Lung microvascular endothelial cell (primary cell): ENCODE measurements at regions not wholly inside any gene's neighbourhood (a gene's known extent, or its start where the extent isn't known, plus 50 kb on each side); places are given as distances from the start of the nearest gene placed in this dataset.
"Not testable (repeated sequence)": the region's sequence is repeated elsewhere in the genome, so short reads cannot be mapped to it uniquely, and the experiment has no call there.

Source experiments
- DNase-seq, 2 donors: peaks; one replicate each; pipeline versions ENCODE4 v3.0.0 to v3.0.0-alpha.2; 2010; ENCODE audit warnings: low read depth in 2 of 2

DNA sequence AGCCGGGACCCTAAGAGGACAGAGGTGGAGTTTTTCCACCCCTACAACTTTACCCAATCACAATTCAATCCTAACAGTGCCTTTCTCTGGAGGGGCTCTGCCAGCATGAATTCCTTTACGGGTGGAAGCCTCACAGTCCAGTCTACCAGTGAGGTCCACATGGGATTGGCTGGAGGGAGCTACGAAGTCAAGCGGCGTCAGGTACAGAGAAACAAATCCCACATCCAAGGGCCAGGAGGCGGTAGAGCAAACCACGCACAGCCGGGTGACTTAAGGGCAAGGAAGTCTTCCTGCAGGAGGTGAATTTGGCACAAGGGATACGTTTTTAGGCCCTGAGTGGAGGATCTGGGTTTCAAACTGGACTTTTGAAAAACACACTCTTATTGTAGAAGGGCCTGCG lies 199.6 kb downstream of the UQCRFS1 start:
- no peak for DNase-seq

DNA sequence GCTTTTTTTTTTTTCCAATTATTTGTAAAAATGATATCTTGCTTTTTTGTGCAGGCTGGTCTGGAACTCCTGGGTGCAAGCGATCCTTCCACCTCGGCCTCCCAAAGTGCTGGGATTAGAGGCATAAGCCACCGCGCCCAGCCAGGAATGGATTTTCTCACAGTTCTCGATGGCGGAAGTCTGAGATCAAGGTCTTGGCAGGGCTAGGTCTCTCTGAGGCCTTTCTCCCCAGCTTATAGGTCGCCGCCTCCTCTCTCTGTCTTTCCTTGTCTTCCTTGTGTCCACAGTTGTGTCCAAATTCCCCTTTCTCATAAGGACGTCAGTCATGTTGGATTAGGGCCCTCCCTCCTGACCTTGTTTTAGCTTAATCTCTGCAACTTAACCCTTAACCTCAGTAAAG lies 200.5 kb downstream of the UQCRFS1 start:
- DNase-seq, result no peak

DNA sequence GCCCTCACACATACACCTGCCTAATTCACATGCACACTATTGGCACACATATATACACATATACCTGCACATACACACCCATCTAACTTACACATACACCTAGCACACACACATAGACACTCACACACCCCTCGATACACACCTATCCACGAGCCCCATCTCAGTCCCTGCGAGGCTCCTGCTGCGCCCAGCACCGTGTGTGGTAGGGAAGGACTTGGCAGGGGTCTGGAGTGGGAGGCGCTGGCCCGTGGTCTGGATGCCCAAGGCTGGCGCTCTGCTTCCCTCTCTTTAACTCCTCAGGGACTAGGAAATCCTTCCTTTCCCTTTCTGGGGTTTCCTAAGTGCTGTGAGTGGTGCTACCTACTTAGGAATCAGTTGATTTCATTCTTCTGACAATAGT lies 202.7 kb downstream of the UQCRFS1 start:
- no peak for DNase-seq

DNA sequence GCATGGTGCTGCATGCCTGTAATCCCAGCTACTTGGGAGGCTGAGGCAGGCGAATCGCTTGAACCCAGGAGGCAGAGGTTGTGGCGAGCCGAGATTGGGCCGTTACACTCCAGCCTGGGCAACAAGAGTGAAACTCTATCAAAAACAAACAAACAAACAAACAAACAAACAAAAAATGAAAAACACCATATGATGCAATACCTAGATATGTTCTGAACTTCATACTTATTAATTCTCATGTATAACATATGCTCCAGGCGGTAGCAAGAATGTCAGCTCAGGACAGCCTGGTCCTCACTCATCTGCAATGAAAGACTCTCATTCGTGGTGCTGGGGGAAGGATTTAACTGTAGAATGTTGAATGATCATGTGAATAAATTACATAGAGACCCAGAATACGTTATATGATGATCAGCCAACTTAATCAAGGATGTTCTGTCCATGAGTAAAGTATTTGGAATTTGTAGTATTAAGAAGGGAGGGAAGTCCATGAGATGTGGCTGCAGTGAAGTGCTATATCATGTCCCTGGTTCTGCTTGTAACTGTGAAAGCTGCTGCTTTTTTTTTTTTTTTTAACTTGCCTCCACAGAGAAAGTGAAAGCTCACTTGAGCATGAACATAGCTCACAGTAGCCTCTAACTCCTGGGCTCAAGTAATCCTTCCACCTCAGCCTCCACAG lies 206.8 kb downstream of the UQCRFS1 start:
- no peak for DNase-seq

DNA sequence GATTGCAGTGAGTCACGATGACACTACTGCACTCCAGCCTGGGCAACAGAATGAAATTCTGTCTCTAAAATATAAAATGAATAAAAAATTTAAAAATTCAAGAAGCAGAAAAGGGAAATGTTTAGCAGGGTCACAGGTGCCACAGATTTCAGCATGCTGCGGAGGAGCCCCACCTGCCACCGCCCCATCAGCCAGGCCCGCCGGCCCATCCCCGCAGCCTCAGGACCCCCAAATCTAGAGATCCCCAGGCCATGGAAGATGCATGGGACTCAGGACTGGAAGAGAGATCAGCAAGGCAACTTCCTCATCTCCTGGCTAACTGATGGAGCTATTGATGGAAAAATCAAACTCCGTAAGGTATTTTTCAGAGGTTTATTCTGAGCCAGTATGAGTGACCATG lies 208.2 kb downstream of the UQCRFS1 start:
- no peak for DNase-seq

DNA sequence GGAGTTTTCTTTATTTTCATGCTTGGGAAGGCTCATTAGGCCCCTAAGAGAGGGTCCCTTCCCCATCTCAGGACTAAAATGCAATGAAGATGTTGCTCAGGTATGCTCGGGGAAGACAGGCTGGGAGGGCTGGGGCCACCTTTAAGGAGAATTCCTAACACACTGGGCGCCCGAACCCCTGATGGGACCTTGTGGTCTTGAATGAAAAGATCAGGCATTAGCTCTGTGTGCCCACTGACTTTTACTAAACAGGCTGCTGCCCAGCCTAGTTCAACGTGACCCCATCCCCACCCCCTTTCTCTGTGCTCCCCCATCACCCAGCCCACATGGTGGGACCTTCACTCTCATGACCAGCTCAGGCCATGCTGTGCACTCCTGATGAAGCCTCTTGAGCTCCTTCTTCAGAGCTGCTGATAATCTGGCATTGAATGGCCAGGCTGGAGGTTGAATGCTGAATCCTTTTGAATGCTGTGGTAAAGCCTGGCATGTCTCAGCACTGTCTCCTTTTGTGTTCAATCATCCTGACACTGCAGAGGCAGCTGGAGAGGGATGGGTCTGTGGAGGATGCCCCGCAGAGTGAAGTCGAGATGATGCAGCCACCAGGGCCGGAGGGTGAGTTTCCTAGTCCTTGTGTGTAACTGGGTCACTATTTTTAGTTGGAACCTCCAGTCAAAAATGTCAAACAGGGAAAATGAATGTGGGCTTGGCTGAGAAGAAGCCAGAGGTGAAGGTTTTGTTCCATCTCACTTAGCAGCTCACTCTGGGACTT lies 209.1 kb downstream of the UQCRFS1 start:
- no peak for DNase-seq

DNA sequence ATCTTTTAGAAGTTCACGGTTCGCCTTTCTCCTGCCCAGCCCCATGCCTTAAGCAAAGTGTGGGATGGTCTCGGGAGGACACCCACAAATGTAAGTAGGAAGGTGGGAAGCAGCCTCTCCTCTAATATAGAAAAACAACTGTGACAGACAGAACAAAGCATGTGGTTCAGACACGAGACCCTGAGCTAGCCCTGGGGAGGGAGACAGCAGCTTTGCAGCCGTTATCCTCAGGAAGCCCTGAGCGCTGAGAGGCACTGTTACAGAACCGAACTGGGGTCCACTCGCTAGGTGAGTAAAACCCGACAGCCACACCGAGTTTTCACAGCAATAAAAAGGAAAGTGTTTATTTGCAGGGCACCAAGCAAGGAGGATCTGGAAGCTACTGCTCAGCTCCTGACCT lies 210.6 kb downstream of the UQCRFS1 start:
- DNase-seq, result no peak

DNA sequence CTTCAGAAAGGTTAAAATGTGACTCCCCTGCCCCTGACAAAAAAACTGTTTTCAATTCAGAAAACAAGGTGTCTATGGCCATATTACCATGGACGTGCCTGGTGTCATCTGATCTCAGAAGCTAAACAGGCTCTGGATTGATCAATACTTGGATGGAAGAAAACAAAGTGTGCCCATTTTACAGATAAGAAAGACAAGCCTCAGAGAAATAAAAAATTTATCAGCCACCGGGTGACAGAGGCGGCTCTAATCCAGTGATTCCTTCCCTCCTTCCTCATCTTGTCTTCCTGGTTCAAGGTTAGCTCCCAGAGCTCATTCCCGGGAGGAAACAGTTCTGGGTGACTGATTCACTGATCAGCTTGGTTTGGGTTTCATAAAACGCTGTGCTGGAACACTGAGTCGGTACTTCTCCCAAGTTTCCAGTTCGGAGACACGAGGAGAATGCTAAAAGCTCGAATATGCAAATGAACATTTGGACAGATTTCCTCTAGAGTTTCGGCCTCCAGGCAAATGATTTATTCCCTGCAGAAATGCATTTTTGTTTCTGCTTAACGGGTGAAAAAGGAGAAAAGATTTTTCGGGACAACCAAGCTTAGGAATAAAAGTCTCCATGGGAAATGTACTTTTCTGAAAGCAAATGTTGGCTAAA lies 211.2 kb downstream of the UQCRFS1 start:
- no peak for DNase-seq

DNA sequence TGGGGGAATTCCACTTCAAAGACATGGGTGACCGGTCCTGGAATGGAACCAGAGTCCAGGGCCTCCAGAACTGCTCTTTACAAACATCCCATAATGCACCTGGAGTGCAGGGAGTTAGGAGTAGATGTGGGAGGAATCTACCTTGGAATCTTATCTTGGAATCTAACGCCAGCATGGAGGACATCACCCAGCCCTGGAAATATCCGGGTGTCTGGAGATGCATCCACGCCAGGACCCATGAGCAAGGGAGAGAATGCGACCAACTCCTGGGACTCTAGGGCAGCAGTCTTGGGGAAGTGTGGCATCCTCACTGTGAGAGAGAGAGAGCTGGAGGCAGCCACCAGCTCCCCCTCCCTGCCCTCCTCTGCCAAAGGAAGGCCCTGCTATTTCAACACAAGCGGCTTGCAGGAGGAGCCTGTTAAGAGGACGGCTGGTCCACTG lies 211.8 kb downstream of the UQCRFS1 start:
- DNase-seq, result no peak

DNA sequence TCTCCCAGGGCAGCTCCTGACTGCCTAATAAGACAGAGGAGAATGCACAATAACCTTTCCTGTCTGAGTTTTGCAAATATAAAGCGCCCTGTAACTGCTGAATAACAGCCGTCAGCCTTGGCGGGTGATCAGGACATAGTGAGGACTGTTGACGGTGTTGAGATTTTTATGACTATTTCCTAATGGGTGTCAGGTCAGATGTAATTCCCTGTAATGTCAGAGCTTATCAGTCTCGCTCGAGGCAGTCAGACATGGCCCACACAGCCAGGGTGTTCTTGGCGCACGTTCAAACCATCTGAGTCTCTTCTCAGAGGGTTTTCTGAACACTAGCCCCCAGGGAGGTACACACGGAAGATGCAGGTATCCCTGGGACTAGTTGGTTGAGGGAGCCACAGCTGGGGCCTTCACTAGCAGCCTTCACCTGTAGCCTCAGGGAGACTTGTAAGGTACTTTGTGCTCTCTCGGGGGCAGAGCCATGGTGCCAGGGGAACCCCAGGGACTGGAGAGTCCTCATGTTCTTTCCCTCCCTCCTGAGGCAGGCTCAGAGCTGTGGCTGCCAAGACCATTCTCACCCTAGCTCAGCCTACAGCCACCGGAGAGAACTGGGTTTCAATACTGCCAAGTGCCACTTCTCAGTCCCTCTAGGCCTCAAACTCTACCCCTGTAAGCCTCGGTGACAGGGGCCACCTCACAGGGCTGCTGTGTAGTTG lies 213.1 kb downstream of the UQCRFS1 start:
- peak in 1 of 2 donors; percentile 21 for DNase-seq

DNA sequence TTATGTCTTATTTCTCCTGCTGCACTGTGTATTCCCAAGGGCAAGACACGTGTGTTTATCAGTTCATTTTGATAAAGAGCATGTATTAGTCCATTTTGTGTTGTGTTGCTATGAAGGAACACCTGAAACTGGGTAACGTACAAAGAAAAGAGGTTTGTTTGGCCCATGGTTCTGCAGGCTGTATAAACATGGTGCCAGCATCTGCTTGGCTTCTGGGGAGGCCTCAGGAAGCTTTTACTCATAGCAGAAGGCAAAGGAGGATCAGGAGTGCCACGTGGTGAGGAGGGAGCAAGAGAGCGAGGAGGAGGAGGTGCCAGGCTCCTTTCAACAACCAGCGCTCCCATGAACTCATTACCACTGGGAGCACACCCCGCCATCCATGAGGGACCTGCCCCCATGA lies 214.0 kb downstream of the UQCRFS1 start:
- DNase-seq, result no peak

DNA sequence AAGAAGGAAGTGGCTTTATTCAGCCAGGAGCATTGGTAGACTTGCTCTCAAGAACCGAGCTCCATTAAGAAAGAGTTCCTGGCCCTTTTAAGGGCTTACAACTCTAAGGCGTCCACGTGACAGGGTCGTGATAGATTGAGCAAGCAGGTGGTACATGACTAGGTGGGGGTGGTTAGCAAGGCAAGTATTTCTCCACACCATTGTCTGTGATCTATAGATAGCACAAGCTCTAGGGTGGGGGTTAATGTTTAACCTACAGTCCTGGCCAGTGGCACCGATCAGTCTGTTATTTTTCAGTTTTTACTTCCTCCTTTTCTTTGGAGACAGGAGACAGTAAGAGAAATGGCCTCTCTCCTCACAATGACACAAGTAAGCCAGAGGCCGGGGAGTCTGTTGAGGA lies 215.1 kb downstream of the UQCRFS1 start:
- DNase-seq, result not testable (repeated sequence)

DNA sequence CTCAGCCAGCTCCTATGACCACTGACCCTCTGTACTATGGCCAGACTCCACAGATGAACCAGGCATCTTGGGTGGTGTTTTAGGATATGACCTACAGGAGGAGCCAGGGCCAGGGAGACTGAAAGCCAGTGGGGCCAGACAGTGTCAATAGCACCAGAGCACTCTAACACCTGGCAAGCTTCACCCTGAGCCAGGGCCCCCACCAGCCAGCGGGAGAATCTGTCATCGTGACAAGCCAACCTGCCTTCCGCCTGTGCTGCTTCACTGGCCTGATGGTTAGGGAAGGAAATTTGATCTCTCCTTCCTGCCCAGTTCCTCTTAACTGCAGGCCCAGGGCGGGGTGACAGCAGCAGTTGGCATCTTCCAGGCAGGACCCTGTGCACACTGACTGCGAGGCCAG lies 222.4 kb downstream of the UQCRFS1 start:
- no peak for DNase-seq

DNA sequence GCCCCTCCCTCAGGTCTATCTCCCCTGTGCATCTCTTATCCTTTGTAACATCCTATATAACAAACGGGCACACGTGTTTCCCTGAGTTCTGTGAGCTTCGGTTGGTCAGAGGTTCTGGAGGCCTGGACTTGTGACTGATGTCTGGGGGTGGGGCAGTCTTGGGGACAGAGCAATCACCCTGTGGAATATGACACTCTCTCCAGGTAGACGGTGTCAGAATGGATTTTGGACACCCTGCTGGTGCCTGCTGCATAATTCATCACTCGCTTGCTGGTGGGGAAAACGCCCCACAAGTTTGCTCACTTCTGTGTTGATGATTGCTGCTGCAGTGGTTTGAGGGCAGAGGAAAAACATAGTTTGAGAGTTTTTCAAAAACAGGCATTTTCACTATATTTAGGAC lies 223.2 kb downstream of the UQCRFS1 start:
- no peak for DNase-seq

DNA sequence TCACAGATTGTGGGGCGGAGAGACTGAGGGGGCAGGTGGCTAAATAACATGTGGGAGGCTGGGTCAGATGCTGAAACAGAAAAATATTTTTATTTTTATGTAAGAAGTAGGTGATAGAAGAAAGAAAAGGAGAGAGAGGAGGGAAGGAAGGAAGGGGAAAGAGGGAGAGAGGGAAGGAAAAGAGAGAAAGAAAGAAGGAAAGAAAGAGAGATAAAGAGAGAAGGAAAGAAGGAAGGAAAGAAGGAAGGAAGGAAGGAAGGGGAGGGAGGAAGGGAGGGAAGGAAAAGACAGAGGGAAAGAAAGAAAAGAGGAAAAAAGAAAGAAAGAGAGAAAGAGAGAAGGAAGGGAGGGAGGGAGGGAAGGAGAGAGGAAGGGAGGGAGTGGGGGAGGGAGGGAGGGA lies 224.9 kb downstream of the UQCRFS1 start:
- DNase-seq, result no peak

DNA sequence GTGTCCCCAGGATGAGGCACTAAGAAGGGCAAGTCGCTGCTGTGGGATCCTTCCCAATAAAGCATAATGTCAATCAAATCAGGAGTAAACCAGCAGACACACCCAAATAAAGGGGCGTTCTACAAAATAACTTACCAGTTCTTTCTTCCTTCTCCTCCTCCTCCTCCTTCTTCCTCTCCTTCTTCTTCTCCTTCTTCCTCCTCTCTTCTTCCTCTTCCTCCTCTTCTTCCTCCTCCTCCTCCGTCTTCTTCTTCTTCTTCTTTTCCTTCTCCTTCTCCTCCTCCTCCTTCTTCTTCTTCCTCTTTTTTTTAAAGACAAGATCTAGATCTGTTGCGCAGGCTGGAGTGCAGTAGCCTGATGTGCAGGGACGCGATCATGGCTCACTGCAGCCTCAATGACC lies 225.8 kb downstream of the UQCRFS1 start:
- no peak for DNase-seq

DNA sequence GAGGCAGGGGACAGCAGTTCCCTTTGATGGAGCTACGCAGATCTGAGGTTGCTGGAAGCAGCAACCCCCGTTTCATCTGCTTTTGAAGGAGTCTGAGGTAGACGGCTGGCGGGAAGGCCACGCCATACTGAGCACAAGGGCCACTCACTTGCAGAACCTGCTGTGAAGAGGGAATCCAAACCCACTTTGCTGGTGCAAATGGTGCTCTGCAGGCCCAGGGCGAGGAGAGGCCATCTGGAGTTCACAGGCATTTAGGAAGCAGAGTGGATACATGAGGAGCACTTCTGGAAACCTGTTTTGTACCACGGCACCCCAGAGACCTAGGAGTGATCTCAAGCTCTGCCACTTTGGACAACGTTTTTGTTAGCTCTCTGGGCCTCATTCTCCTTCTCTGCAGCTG lies 227.8 kb downstream of the UQCRFS1 start:
- DNase-seq, result no peak

DNA sequence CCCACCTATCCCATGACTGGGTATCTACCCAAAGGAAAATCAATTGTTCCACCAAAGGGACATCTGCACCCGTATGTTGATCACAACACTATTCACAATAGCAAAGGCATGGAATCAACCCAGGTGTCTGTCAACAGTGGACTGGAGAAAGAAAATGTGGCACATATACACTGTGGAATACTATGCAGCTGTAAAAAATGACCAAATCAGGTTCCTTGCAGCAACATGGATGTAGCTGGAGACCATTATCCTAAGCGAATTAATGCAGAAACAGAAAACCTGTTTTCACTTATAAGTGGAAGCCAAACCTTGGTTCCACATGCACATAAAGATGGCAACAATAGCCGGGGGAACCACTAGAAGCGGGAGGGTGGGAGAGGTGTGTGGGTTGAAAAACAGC lies 228.6 kb downstream of the UQCRFS1 start:
- DNase-seq, result no peak

DNA sequence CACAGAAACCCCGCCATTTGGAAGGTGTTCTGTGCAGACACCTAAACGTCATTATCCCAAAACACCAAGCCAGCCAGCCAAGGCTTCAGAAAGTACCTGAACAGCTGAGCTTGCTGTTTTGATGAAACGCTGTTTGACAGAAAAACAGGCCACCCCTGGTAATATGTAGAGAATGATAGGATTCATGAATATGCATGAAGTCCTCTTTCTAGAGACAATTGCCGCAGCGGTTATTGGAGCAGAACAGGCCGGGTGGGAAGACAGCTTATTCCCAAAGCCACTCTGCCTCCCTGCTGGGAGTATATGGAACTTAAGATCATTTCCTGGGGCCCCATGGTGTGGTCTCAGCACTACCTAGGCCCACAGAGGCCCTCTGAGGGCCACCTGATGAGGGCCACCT lies 229.5 kb downstream of the UQCRFS1 start:
- no peak for DNase-seq

DNA sequence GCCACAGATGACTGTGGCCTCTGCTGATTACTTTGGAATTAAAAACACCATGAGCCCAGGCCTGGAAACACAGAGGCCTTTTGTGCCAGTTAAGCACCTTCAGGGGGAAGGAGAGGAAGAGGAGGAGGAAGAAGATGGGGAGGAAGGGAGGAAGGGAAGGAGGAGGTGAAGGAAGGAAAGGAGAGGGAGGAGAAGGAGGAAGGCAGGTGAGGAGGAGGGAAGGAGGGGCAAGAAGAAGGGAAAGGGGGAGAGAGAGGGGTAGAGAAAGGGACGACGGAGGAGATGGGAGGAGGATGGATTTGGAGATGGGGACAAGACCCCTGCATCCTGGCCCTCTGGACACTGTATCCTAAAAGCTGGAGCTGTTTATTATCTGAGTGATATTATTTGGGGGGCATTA lies 231.0 kb downstream of the UQCRFS1 start:
- no peak for DNase-seq

DNA sequence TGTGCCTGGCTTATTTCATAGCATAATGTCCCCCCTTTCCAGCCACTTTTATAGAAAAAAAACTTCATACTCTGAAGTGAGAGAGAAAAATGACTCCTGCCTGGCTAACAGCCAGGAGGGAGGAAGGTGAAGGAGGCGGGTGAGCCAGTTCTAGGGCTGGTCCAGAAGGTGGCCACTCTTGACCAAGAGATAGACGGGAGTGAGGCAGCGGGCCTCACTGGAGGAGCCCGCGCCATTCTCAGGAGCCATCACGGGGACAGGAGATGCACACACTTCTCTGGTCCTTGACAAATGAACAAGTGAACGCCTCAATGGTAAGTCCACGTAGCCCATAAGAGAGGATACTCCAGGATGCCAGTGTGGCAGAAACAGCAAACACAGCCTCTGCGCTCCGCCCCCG lies 231.4 kb downstream of the UQCRFS1 start:
- no peak for DNase-seq

DNA sequence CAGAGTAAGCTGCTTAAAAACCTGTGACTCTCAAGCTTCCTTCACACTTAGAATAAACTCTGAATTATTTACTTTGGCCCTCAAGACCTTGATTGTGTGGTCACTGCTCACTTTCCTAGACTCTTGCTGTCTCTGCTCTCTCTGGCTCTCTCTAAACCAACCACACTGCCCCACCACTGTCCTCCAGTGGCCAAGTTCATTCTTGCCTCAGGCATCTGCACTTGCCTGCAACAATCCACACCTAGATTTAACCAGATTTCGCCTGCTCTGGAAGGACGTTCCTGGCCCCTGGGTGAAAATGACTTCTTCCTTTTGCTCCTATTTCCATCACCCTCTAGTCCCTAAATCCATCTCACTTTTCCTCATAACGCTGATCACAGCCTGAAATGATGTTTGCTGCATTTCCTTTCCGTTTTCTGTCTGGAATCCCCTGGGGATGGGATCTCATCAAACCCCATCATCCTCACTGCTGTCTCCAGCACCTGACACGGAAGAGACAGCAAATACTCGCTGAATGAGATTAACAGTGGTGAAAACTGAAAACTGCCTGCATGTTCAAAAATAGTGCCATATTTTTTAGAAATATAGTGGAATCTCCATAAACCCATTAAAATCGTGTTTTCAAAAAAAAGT lies 232.6 kb downstream of the UQCRFS1 start:
- DNase-seq, result peak in 1 of 2 donors; percentile 5
